DND-41 (cell line): ENCODE measurements at regions not wholly inside any gene's neighbourhood (a gene's known extent, or its start where the extent isn't known, plus 50 kb on each side); places are given as distances from the start of the nearest gene placed in this dataset.

Experiments
- EZH2 ChIP-seq: IDR thresholded peaks from 3 replicates; pipeline ENCODE4 v1.6.1; 2012; ENCODE audit warnings: borderline replicate concordance, low read depth, mild to moderate bottlenecking, moderate library complexity, low read length, inconsistent platforms; ENCODE audit not compliant: severe bottlenecking
- TF ChIP-seq, protein P1 (sequence below): IDR thresholded peaks from 2 replicates; pipeline ENCODE4 v1.5.1; 2012; ENCODE audit warnings: borderline replicate concordance, low read length, moderate library complexity, mild to moderate bottlenecking; ENCODE audit not compliant: poor library complexity, severe bottlenecking; ENCODE audit errors: extremely low read depth

DNA sequence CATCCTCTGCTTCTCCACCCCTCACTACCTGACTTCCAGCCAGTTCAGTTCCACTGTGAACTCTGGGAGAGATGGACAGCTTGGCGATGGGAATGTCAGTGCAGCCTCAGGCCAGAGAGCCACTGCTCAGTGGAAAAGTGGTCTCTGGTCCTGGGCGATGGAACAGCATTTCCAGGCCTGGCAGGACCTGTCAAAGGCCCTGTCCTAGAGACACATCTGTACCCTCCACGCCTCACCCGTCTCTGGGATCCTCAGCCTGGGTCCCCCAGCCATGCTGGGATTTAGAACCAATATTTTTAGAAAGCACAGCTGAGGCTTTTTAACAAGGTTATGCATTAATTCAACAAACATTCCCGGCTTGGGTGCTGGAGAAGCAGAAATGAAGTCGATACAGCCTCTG is 165.7 kb downstream of the MN1 start:
- TF ChIP-seq, protein P1, sequence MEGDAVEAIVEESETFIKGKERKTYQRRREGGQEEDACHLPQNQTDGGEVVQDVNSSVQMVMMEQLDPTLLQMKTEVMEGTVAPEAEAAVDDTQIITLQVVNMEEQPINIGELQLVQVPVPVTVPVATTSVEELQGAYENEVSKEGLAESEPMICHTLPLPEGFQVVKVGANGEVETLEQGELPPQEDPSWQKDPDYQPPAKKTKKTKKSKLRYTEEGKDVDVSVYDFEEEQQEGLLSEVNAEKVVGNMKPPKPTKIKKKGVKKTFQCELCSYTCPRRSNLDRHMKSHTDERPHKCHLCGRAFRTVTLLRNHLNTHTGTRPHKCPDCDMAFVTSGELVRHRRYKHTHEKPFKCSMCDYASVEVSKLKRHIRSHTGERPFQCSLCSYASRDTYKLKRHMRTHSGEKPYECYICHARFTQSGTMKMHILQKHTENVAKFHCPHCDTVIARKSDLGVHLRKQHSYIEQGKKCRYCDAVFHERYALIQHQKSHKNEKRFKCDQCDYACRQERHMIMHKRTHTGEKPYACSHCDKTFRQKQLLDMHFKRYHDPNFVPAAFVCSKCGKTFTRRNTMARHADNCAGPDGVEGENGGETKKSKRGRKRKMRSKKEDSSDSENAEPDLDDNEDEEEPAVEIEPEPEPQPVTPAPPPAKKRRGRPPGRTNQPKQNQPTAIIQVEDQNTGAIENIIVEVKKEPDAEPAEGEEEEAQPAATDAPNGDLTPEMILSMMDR: no peak
- no peak for TF ChIP-seq EZH2
